HUDEP-2 (cell line): ENCODE measurements at regions not wholly inside any gene's neighbourhood (a gene's known extent, or its start where the extent isn't known, plus 50 kb on each side); places are given as distances from the start of the nearest gene placed in this dataset.

ENCODE experiments used
- DNase-seq, 76 experiments: peaks; one replicate each; lab custom pipeline; 2025; ENCODE audit not compliant: unreplicated experiment in 76 of 76; lab: John Stamatoyannopoulos, UW

DNA sequence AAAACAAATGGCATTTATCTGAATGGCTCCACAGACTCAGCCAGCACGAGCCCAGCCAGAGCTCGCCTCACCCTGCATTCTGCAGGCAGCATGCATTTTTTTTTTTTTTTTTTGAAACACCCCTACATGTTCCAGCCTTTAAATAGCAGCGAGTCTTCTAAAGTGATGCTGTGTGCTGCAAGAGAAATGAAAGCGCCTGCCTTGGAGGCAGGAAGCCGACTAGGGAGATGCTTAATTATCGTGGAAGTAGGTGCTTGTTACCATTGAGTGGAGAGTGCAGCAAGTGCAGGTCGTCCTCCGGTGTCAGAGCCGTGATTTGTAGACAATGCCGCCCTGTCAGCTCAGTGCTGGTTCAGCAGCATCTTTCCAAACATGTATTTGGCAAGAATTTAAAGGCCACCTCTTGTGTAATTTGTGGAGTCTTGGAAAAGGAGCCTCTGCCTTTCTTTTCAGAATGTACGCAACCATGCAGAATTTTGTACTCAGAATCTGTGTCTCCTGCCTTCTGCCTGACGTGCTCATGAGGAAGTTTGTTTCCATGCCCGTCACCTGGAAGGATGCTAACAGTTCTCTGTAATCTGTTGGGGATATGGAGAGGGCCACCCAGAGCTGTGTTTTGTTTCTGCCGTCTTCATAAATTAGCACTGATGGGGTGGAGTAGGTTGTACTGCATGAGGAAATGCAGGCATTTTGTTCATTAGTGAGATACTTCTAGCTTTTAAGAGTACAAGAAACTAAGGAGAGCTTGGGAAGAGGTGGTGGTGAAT is 345.9 kb upstream of the RGS6 start:
- no peak for DNase-seq

DNA sequence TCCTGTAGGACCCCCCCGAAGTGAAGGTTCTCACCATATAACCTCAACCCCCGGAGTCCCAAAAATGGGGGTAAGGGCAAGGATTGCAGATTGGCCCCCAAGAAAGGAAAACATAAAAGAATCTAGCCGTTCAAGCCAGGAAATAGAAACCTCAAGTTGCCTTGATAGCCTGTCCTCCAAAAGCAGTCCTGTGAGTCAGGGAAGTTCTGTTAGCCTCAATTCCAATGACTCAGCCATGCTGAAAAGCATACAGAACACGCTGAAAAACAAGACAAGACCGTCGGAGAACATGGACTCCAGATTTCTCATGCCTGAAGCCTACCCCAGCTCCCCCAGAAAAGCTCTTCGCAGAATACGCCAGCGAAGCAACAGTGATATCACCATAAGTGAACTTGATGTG is 344.2 kb upstream of the RGS6 start:
- DNase-seq, result no peak

DNA sequence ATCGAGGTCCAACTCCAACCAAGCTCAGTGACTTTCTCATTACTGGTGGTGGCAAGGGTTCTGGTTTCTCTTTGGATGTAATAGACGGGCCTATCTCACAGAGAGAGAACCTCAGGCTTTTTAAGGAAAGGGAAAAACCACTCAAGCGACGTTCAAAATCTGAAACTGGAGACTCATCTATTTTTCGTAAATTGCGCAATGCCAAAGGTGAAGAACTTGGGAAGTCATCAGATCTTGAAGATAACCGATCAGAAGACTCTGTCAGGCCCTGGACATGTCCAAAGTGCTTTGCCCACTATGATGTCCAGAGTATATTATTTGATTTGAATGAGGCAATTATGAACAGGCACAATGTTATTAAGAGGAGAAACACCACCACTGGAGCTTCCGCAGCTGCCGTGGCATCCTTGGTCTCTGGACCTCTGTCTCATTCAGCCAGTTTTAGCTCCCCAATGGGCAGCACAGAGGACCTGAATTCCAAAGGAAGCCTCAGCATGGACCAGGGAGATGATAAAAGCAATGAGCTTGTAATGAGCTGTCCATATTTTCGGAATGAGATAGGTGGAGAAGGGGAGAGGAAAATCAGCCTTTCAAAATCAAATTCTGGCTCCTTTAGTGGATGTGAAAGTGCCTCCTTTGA is 343.5 kb upstream of the RGS6 start:
- no peak for DNase-seq

DNA sequence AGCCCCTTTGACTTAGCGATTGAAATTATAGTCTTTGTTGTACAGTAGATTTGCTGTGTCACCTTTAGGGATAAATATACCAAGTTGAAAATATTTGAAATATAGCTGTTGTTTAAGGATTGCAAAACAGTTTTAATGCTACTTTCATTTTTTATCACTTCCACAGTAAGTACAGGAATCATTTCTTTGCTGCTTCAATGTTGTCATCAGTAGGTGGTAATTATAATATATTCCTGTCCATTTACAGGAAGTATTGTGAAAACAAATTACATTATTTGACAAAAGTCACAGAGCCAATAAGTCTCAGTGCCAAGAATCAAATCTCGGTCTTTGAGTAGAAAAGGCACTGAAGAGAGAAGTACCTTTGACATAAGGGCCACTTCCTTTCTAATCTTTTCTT is 342.6 kb upstream of the RGS6 start:
- no peak for DNase-seq

DNA sequence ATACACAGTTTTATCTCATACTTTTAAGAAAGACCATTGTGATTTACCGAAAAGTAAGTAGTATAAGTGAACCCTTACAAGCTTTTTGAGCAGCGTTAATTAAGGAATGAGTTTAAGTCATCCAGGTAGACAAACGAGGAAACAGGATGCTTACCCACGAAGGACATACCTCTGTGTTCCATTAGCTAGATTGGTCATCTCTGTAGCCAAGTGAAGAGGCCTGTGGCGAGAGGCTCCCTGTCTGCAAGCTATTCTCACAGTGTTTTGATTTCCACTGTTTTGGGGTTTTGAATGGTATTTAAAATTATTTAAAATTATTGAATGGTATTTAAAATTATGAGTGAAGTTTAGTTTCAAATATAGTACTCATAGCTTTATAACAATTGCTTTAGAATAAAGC is 342.1 kb upstream of the RGS6 start:
- no peak for DNase-seq

DNA sequence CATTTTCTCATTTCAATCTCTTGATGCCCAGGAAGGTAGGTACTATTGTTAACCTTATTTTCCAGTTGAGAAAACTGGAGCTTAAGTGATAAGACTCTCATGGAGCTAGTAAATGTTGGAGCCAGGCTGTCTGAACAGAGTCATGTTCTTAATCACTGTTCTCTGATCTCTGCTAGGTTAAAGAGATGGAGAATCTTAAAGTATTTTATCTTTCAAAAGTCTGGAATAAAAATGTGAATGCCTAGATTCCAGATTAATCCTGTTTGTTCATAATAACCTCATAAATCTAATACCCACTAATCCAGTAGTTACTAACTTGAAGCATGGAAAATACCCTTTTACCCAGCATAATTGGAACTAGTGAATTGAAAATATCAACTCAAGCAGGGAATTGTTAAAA is 341.0 kb upstream of the RGS6 start:
- no peak for DNase-seq

DNA sequence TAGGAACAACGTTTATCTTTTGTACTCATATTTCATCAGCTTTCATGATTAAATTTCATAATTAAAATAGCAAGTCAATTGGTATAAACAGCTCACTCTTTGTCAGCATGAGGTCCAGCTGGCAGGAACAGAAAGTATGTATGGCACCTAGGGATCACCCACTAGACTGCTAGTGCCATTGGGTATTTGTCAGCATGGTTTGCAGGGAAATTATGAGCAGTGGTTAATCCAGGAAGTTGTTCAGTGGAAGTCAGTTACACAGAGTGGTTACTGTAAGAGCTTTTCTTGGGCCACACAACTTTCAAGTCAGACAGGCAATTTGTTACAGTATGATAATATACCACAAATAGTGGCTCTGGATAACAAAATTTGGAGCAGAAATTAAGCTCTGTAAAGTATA is 340.3 kb upstream of the RGS6 start:
- DNase-seq, result peak in 1 of 76 experiments; percentile 24

DNA sequence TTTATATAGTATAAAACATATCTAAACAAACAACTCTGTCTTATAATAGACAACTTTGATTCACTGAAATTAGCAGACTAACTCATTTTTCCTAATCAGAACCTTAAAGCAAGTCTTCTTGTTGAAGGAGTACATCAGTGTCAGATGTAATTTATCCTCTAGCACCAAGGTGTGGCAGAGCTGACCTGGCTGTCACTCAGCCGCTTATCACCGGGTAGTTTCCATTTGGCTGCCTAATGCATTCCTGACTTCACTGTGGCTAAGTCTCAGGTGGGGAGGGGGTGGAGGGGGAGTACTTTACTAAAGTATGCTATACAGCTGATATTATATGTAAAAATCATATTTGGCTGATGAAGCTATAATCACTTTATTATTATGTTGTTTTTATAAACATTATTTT is 339.9 kb upstream of the RGS6 start:
- DNase-seq, result peak in 1 of 76 experiments; percentile 1

DNA sequence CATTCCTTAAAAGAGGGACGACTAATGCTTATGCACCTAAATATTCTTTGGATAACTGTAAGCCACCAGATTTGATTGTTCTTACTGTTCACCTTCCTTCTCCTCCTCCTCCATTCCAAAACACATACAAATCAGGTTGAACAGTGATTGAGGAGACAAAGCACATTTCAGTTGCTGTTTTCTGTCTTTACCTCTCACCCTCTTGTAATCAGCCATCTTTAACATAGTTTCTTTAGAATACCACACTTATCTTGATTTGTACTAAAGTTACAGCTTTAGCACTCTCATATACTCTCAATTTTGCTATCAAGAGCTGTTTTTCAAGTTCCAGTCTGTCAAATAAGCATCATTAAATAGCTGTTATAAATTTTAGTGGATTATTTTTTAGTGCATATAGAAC is 338.3 kb upstream of the RGS6 start:
- DNase-seq, result no peak

DNA sequence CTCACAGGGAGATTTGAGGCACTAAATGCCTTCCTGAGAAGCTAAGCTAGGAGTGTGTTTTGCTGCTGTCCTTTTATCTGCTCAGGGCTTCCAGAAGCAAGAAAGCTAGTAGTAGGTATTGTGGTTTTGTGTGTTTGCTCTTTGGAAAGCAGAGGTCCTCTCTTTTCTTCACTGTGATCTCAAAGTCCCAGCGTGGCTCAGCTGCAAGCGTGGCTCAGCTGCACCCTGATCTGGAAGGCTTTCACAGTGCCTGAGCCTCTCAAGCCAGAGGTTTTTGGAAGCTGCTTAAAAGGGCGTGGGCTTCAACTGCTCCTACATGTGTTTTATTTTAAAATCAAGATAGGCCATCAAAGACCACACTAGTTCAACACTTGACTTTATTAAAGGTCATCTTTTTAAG is 337.4 kb upstream of the RGS6 start:
- peak in 37 of 76 experiments; percentile 1 to 52 (median 12) for DNase-seq

DNA sequence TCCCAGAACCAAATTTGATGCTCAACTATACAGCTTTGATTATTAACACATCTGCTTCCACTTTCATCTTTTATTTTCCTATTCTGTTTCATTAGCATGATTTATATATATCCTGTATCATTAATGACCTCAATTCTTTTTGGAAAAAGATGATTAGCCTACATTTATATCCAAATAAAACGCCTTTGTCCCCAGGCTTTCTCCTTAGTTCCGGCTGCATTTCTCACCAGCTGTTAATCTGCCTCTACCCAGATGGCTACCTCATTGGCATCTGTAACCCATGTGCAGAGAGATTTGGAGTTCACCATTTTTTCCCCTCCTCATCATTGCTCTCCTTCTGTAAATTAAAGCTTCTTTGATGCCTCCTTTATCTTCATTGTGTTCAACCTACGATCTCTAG is 336.8 kb upstream of the RGS6 start:
- no peak for DNase-seq

DNA sequence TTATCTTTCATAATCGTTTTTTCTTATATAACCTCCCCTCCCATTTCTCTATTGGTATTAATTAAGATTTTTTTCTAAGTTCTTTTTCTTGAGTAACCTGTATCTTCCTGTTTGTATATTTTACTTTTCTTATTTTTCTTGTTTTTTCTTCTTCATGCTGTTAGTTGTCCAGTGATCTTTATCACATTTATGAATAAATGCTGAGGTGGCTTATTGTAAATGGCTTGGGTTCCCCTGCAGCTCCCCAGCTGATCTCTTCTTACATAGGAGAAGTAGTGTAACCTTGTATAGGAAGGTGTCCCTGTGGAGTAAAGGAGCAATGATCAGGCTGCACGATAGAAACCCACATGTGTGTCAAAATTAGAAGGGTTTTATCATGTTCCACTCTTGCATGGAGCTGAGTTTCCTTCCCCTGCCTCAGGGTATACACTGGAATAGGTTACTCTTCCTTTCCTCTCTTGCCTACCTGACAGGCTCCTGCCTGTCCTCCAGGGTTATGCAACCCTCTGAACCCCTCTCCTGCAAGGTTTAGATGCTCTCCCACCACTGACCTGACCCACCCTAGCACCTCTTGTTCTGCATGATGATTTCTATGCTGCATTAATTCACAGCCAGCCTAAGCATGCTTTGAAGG is 334.8 kb upstream of the RGS6 start:
- no peak for DNase-seq

DNA sequence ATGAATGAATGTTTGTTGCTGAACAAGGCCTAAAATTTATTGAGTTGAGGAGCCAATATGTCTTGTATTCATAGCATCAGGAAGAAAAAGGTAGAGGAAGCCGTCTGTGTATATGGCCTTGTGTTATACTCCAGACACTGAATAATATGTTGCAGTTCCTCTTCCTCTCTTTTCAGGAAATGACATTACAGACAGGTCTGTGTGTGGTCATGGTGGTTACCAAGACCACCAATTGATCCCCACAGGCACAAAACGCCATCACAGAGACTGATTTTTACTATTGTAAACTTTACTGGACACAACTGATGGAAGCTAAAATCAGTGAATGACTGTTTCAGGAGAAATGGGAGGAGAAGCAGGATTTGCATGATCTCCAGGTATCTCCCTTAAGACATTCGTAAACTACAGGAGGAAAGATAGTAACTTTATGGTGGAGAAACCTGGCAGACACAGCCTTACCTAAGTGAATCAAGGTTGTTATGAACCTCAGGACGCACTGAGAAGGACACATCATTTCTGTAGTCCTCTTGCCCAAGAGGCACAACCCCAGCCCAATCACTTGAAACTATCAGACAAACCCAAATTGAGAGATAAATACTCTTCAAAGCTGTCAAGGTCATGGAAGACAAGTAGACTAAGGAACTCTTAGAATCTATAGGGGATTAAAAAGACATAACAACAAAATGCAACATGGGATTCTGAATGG is 334.1 kb upstream of the RGS6 start:
- no peak for DNase-seq

DNA sequence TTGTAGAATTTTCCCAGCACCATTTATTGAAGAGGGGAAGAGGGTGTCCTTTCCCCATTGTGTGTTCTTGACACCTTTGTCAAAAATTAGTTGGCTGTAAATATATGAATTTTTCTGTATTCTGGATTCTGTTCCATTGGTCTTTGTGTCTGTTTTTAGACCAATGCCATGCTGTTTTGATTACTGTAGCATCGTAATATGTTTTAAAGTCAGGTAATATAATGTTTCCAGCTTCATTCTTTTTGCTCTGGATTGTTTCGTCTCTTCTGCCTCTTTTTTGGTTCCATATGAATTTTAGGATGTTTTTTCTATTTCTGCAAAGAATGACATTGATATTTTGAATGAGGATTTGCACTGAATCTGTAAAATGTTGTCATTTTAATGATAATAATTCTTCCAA is 331.9 kb upstream of the RGS6 start:
- no peak for DNase-seq

DNA sequence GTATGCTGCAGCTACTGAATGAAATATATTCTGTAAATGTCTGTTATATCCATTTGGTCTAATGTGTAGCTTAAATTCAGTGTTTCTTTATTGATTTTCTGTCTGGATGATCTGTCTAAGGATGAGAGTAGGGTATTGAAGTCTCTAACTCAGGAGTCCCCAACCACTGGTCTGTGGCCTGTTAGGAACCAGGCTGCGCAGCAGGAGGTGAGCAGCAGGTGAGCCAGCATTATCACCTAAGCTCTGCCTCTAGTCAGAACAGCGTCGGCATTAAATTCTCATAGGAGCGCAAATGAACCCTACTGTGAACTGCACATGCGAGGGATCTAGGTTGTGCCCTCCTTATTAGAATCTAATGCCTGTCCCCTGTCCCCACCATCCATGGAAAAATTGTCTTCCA is 329.7 kb upstream of the RGS6 start:
- DNase-seq, result no peak

DNA sequence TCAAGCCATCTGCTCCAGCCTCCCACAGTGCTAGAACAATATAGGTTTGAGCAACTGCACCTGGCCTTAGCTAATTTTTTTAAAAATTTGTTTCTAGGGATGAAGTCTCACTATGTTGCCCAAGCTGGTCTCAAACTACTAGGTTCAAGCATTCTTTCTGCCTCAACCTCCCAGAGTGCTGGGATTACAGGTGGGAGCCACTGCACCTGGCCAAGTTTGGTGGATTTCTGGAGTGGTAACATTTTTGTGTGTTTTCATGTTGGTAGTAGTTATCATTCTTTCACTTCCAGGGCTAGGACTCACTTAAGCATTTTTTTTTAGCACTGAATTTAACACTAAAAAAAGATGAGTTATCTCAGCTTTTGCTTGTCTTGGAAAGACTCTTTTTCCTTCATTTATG is 328.0 kb upstream of the RGS6 start:
- no peak for DNase-seq

DNA sequence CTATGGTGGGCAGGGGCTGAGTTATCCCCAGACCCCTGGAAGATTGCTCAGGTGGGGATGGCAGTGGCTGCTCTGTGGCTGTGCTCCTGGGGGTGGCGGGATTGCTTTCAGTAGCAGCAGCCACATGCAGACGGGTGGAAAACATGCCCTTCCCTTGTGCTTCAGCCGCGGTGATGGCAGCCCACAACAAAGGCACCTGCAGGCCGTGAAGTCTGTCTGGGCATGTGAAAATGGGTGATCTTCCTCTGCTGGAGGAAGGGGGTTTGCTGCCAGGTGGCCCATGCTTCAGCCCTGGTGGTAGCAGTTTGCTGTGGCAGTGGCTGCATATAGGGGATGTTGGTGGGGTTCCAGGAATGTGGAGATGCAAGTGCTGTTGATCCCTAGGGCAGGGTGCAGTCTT is 326.2 kb upstream of the RGS6 start:
- DNase-seq, result no peak

DNA sequence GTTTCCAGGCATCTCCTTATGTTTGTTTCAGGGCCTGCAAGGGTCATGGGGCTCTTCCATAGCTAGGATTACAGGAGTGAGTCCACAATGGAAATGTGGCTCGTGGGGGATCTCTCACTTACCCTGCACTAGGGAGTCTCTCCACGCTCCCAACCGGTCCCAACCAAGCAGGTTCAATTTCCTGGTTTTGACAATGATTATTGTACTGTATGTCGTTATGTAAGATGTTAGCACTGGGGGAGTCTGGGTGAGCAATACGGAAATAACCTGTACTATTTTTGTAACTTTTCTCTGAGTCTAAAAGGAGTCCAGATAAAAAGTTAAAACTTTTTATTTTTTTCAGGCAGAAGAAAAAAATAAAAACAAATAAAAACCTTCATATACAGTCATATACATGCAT is 325.7 kb upstream of the RGS6 start:
- DNase-seq, result no peak

DNA sequence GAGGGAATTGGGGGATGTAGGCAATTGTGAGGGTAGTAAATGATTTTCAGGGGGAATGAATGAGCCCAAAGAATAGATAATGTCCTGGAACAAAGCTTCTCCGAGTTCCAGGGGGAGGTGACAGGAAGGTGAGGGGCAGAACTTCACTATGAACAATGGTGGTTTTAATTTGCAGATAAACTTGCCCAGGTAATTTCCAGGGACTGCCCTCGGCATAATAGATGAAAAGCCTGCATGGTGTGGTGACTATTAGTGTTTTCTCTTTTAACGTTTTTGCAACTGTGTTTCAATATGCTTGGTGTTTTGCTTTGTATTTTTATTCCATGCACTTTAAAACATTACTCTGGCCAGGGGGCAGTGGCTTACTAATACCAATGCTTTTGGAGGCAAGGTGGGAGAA is 325.2 kb upstream of the RGS6 start:
- DNase-seq, result no peak

DNA sequence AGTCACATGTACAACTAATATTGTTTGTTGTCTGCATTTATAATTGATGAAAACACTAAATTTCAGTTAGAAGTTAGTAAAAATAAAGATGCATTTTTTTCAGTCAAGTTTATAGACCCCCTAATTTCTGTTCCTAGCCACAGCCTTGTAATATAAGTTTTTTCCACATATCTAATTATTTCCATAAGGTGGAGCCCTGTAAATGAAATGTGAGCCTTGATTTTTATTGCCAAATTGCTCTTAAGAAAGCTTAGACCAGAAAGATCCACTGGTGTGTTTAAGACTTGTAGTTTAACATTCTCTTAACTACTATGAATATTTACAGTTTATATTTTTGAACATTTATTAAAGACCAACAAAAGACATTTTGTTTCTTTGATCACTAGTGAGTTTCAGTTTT is 322.1 kb upstream of the RGS6 start:
- DNase-seq, result no peak

DNA sequence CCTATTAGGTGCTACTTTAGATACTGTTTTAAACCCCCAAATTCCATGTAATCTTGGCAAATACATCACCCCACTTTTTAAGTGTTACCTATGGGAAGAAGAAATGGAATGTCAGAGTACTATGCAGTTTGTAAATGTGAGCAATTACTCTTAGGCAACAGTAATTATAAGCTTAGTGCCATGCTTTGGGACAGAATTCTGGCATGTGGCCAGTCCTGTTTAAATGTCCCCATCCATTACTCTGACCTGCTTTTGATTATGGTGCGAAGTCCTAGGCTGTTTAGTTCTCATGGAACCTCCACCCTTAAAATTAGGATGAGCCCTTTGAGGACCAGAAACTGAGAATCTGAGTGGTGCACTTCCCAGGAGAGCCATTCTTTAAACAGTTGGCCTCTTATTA is 321.4 kb upstream of the RGS6 start:
- DNase-seq, result no peak

DNA sequence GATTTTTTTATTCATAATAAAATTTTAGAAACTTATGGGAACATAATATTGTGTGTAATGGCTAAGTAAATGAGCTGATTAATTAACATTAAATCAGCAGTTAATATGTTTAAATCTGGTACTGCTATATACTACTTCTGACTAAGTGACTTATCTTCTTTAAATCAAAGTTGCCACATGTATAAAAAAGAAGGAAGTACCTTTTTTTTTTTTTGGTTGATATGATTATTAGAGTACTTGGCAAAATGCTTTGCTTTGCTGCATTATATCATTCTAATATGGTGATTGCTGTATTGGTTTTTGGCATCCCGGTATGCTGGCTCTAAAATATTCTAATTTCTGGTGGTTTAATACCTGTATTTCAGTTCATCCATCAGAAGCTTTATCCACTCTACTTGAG is 319.1 kb upstream of the RGS6 start:
- DNase-seq, result no peak
